HG03025 (cell line): ENCODE measurements at regions not wholly inside any gene's neighbourhood (a gene's known extent, or its start where the extent isn't known, plus 50 kb on each side); places are given as distances from the start of the nearest gene placed in this dataset.

Experiments used
- ATAC-seq: cut with Tn5 transposase; IDR thresholded peaks from one replicate; pipeline ENCODE4 v1.9.1; 2021; ENCODE audit warnings: mild to moderate bottlenecking, moderate library complexity; ENCODE audit not compliant: unreplicated experiment, low FRiP score

GRCh38 chr12:58131986-58132755 lies 190.8 kb downstream of the ATP23 start:
- ATAC-seq = no peak

- no peak for ATAC-seq
These were observed 197.1 kb downstream of the ATP23 start for GRCh38 chr12:58138424-58138823.

DNA sequence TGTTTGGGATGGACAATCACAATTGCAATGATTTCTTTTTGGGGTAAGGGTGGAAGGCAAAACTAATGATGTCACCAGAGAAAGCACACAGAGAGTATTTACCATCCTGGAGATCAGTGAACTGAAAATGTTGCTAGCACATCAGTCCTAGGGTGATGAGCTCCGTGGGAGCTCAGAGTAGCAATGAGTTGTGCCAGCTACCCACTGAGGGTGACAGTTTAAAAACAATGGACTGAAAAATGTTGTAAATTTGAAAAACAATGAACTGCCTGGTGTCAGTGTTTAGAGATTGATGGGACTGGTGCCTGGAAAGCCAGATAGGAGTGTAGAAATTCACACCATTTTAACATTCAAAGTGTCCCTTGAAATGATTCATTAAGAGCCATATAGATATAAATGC lies 198.5 kb downstream of the ATP23 start:
- ATAC-seq = no peak

DNA sequence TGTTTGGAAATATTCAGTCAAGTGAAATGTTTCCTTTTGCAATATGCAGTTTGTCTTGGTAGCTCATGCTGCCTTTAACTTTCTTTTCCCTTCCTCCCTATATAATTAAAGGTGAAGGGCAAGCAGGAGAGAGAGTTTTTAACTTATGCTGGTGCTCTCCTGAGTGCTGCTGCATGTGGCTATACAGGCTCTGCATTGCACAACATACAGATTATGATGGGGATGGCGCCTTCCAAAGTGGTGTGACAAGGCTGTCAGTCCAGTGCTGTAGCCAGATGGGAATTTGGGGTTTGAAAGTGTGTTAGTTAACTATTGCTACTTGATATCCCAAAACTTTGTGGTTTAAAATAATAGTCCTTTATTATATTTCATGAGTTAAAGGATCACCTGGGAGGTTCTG lies 199.0 kb downstream of the ATP23 start:
- ATAC-seq = no peak

DNA sequence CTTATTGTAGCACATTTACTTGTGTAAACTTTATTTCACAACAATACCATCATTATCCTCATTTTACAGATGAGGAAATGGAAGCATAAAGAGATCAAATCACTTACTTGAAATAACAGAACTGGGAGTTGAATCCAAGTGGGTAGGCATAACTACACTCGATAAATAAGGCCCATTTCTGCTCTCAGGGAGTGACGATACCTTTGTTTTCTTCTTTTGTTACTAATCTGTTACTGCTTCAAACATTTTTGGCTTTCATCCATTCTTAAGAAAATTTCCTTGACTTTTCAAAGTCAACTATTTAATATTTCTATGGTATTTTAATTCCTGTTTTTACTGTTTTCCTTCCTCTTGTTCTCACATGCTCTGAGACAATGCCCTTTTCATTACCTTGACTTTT lies 201.6 kb downstream of the ATP23 start:
- ATAC-seq = no peak

DNA sequence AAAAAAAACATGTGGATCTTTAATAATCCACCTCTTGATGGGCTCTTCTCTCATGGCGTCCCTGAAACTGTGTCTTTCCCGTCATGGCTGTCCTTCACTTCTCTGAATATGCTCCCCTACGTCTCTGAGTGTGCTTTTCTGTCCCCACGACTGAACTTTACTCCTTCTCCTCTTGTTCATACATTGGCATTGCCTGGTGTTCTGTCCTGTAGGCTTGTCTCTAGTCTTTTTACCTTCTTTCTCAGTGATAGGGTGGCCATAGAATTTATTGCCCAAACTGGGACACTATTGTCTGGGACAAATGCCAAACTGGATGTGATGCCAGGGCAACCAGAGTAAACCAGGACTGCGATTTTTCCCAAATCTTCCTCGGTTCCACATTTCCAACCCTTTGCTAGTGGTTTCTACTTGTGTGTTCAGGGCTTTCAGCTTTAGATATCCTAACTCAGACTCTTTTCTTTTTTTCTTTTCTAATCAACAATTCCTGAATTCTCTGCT lies 202.2 kb downstream of the ATP23 start:
- ATAC-seq = no peak

GRCh38 chr12:58148405-58148804 lies 207.0 kb downstream of the ATP23 start:
- ATAC-seq = no peak

- no peak for ATAC-seq
These were observed 207.6 kb downstream of the ATP23 start for GRCh38 chr12:58148976-58149375.

GRCh38 chr12:58154359-58154758 lies 213.0 kb downstream of the ATP23 start:
- no peak for ATAC-seq

- no peak for ATAC-seq
These were observed 215.3 kb downstream of the ATP23 start for GRCh38 chr12:58156697-58157096.

DNA sequence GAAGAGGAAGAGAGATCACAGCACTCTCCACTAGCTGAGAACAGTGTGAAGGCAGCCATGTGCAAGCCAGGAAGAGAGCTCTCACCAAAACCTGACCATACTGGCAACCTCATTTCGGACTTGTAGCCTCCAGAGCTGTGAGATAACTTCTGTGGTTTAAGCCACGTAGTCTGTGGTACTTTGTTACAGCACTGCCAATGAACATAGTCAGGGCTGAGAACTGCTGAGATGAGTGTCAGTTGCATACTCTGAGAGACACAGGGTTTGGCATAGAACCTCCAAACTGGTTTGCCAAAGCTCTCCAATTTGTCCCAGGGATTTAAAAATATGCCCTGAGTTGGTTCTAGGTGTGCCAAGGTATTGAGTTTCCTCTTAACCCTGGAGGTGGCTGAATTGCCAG lies 218.6 kb downstream of the ATP23 start:
- ATAC-seq = no peak

GRCh38 chr12:58161773-58162172 lies 220.4 kb downstream of the ATP23 start:
- ATAC-seq = no peak

DNA sequence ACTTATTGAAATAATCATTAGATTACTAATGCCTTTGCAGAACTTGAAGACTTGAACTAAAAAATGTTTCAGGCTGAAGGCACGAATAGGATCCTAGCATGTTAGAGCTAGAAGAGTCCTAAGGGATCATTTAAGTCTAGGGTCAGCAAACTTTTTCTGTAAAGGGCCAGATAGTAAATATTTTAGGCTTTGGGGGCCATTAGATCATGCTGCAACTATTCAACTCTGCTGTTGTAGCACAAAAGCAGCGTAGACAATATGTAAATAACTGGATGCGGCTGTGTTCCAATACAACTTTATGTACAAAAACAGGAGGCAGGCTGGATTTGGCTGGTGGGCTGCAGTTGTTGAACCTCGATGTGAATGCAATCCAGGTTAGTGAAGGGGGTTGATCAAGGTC lies 221.7 kb downstream of the ATP23 start:
- no peak for ATAC-seq

DNA sequence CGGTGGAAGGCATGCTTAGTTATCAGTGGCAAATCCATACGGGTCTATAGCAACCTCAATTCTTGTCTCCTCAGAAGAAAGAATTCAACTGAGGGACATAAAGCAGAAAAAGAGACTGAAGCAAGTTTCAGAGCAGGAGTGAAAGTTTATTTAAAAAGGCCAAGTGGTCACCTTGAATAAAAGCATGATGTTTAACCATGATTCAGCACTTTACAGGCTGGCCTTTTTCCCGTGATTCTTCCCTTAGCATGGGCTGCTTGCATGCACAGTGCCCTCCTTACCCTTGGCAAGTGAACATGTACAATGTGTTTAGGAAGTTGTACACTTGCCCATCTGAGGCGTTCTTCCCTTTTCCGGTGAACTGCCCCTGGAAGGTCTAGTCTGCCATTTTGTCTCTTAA lies 225.3 kb downstream of the ATP23 start:
- no peak for ATAC-seq

DNA sequence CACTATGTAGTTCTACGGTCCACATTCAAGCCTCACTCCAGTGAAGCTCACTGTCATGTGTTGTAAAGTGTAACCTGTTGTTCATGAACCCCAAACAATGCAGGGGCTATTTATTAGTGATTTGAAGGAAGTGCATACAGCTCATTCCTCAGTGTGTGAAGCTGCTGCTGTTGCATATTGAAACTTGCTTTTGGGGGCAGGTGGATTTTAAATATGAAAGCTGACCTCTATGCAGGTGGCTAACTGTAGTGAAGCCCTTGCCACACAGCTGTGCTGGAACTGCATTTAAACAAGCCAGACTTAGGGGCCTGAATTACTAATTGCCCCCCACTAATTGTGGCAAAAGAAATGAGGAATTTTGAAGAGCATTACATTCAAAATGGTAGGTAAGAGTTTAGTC lies 226.3 kb downstream of the ATP23 start:
- ATAC-seq = no peak

- no peak for ATAC-seq
These were observed 228.5 kb downstream of the ATP23 start for GRCh38 chr12:58169826-58170225.

DNA sequence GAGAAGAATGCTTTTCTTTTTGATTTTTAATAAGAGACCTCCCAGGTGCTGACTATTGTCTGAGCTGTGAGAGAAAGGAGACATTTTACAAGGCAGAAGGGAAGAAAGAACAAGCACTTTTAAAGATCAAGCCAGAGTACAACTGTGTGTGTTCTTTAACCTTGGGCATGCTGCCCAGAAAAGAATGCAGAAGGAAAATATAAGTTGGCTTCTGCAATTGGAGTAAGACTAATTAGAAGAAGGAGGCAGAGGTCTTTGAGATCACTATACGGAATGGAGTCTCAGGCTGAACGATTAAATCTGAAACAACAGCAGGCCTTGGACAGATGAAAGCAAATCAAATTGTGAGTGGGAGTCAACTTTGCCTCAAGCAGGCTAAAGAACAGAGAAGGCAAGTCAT lies 230.5 kb downstream of the ATP23 start:
- no peak for ATAC-seq

- ATAC-seq = no peak
These were observed 231.2 kb downstream of the ATP23 start for GRCh38 chr12:58172433-58173073.

- no peak for ATAC-seq
These were observed 232.9 kb downstream of the ATP23 start for GRCh38 chr12:58174316-58174715.

DNA sequence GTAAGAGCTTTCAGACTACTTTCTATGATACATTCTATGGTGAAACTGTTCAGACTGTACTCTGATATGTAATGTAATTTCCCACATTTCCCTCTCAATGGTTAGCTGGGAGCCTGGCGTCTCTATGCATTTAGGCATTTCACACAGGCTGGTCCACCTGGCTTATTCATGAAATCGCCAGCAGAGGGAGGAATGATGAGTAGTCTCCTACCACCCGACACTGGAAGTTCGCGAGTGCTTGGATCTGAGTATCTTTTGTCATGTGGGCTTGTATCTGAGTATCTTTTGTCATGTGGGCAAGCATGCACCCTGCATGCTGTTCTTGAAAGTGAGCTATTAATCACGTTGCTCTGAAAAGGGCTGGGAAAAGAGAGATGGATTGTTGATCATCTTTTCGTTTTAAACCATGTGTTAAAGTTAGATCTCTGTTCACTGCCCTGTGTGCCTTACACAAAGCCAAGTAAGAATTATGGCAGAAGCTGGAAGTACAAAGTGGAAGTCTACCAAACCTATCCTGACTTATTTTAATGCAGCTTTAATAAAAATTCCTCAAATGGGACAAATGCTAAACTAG lies 235.0 kb downstream of the ATP23 start:
- ATAC-seq = no peak

DNA sequence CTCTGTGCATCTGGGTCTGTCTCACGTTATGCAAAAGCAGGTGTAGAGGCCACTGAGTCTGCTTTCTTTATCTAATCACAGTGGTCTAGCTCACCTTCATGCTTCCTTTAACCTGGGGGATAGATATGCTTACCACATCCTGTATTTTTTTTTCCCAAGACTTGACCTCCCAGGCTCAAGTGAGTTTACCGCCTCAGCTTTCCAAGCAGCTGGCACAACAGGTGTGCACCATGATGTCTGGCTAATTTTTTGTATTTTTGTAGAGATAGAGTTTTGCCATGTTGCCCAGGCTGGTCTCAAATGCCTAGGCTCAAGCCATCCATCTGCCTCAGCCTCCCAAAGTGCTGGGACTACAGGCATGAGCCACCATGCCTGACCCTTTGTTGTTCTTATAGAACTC lies 236.0 kb downstream of the ATP23 start:
- no peak for ATAC-seq

GRCh38 chr12:58184212-58184611 lies 242.8 kb downstream of the ATP23 start:
- no peak for ATAC-seq
